K562 (cell line): ENCODE measurements at regions not wholly inside any gene's neighbourhood (a gene's known extent, or its start where the extent isn't known, plus 50 kb on each side); places are given as distances from the start of the nearest gene placed in this dataset.

ENCODE experiments used
- ATAC-seq: fragments of 200-7000 bp; cut with Tn5 transposase; 3 replicates; pipeline ENCODE4 v1.9.1; 2020; ENCODE audit warnings: moderate library complexity
- BruUV-seq: library from RNA; stranded (reverse); fragments of 400-500 nt; replicated peaks from 2 replicates; lab custom pipeline; 2021; lab: Mats Ljungman, UMichigan
- CTCF ChIA-PET: fragments of 300-600 bp; formaldehyde crosslinking; extraction: SDS; loops from one replicate; lab custom pipeline; 2021; ENCODE audit warnings: low intra/inter-chr PET ratio; lab: Yijun Ruan, JAX
- POLR2A ChIA-PET: fragments of 300-600, 350-650 bp; sonication (Branson Sonifier 250); formaldehyde crosslinking; extraction: SDS; loops from one replicate; lab custom pipeline; 2021; ENCODE audit warnings: antibody characterized with exemption, inconsistent platforms; lab: Yijun Ruan, JAX
- DNase-seq, 4 experiments: peaks; one replicate each; pipeline versions ENCODE4 v3.0.0 to v3.0.0-alpha.2; 2011 to 2018; ENCODE audit warnings: low spot score in 3 of 4, mixed read lengths in 3 of 4; ENCODE audit errors: extremely low read depth in 1 of 4
- FAIRE-seq: peaks from 2 replicates; lab custom pipeline; 2011; peaks lifted over from hg19 to GRCh38; lab: Jason Lieb, UNC
- H2AFZ ChIP-seq: 2 replicates; pipeline ENCODE4 v1.6.0; 2011; ENCODE audit warnings: low read depth, low read length, control low read depth, inconsistent platforms
- H3K27ac ChIP-seq: fragments of 200-600 bp; 3 replicates; pipeline ENCODE4 v1.8.0; 2011; ENCODE audit warnings: low read depth, mild to moderate bottlenecking, control low read depth, inconsistent platforms, low read length, moderate library complexity, mixed read lengths; ENCODE audit errors: extremely low read depth
- H3K27me3 ChIP-seq, 2 experiments: fragments of 300-600 bp in 1 of 2; 2 replicates in 1 of 2; 3 replicates in 1 of 2; pipeline versions ENCODE4 v1.6.0 to v1.8.0; 2011; ENCODE audit warnings: inconsistent platforms in 2 of 2, low read length in 2 of 2, mild to moderate bottlenecking in 1 of 2, mixed read lengths in 1 of 2, moderate library complexity in 1 of 2; ENCODE audit not compliant: control insufficient read depth in 2 of 2, insufficient read depth in 2 of 2
- H3K36me3 ChIP-seq: fragments of 300-600 bp; 3 replicates; pipeline ENCODE4 v1.8.0; 2011; ENCODE audit warnings: mild to moderate bottlenecking, low read length, inconsistent platforms; ENCODE audit not compliant: control insufficient read depth, insufficient read depth
- H3K4me1 ChIP-seq, 2 experiments: fragments of 200-600 bp in 1 of 2; replicated peaks in 1 of 2; 2 replicates in 1 of 2; 3 replicates in 1 of 2; pipeline versions ENCODE4 v1.5.1 to v1.8.0; 2011; ENCODE audit warnings: inconsistent platforms in 2 of 2, low read length in 2 of 2, mild to moderate bottlenecking in 1 of 2, mixed read lengths in 1 of 2, moderate library complexity in 1 of 2; ENCODE audit not compliant: control insufficient read depth in 2 of 2, insufficient read depth in 2 of 2
- H3K4me2 ChIP-seq: 2 replicates; pipeline ENCODE4 v1.6.1; 2011; ENCODE audit warnings: low read length, control low read depth, inconsistent platforms, mixed read lengths; ENCODE audit not compliant: insufficient read depth
- H3K4me3 ChIP-seq: fragments of 200-600 bp; sonication (generic), shearing (Covaris generic); 2 replicates; pipeline ENCODE4 v1.5.1; 2016; ENCODE audit warnings: control low read depth, inconsistent platforms
- H3K79me2 ChIP-seq: fragments of 200-600 bp; 3 replicates; pipeline ENCODE4 v1.8.0; 2011; ENCODE audit warnings: low read length, inconsistent platforms; ENCODE audit not compliant: control insufficient read depth, insufficient read depth
- H3K9ac ChIP-seq, 2 experiments: 2 replicates each; pipeline versions ENCODE4 v1.6.0 to v1.6.1; 2011; ENCODE audit warnings: low read depth in 2 of 2, low read length in 2 of 2, control low read depth in 1 of 2, inconsistent platforms in 1 of 2, mild to moderate bottlenecking in 1 of 2, mixed read lengths in 1 of 2; ENCODE audit not compliant: insufficient read depth in 1 of 2
- H3K9me1 ChIP-seq: one replicate; pipeline ENCODE4 v1.6.0; 2011; ENCODE audit warnings: inconsistent platforms, mild to moderate bottlenecking, low read length, moderate library complexity; ENCODE audit not compliant: control insufficient read depth, insufficient read depth
- H3K9me3 ChIP-seq: replicated peaks from 2 replicates; pipeline ENCODE4 v1.5.1; 2011; ENCODE audit warnings: low read depth, low read length, inconsistent platforms; ENCODE audit not compliant: control insufficient read depth, insufficient read depth
- H4K20me1 ChIP-seq: replicated peaks from 2 replicates; pipeline ENCODE4 v1.6.1; 2011; ENCODE audit warnings: low read length, inconsistent platforms, mixed read lengths; ENCODE audit not compliant: control insufficient read depth, insufficient read depth
- EHMT2 ChIP-seq: fragments of 450-650 bp; IDR thresholded peaks from 2 replicates; pipeline ENCODE4 v1.6.1; 2018; ENCODE audit warnings: antibody characterized with exemption
- FOXK1 ChIP-seq: sonication (generic); formaldehyde crosslinking; IDR thresholded peaks from 2 replicates; pipeline ENCODE4 v1.8.0; 2022; ENCODE audit warnings: missing genetic modification reagents, mild to moderate bottlenecking, borderline replicate concordance
- KLF10 ChIP-seq: fragments of 250-450 bp; sonication (Bioruptor Pico); IDR thresholded peaks from 2 replicates; pipeline ENCODE4 v1.6.1; 2021; ENCODE audit warnings: matching md5 sums
- MTA2 ChIP-seq: fragments of 450-650 bp; IDR thresholded peaks from 2 replicates; pipeline ENCODE4 v1.6.1; 2016; ENCODE audit warnings: low read depth
- SMC3 ChIP-seq: conservative IDR thresholded peaks from 2 replicates; pipeline ENCODE4 v1.6.1; 2011; ENCODE audit warnings: low read depth, low read length, improper control_type of control experiment; ENCODE audit not compliant: insufficient read depth
- U2AF2 ChIP-seq: fragments of 200-400 bp; formaldehyde crosslinking; optimal IDR thresholded peaks from 2 replicates; pipeline ENCODE3; 2017; ENCODE audit warnings: low read depth, mild to moderate bottlenecking, low read length
- WGBS: fragments of 100-300 bp; shearing (Covaris generic); methylation state at CpG from one replicate; pipeline ENCODE4 v1.1.6; 2016; ENCODE audit warnings: low coverage, mixed read lengths; ENCODE audit not compliant: insufficient coverage; ENCODE audit errors: missing lambda C conversion rate; 5-methylcytosine and 5-hydroxymethylcytosine counted together
- in situ Hi-C: fragments of 300-500 bp; cut with MboI; formaldehyde crosslinking; loops from 4 replicates; pipeline ENCODE4 v1.15.0; 2018; ENCODE audit warnings: inconsistent platforms, mixed read lengths
- intact Hi-C: fragments of 100-400 bp; cut with micrococcal nuclease; formaldehyde crosslinking; loops from 2 replicates; pipeline ENCODE4 v1.14.2; 2022
- TF ChIP-seq, protein P1 (sequence below): sonication (generic); formaldehyde crosslinking; IDR thresholded peaks from 2 replicates; pipeline ENCODE4 v1.8.1; 2023; ENCODE audit warnings: mild to moderate bottlenecking, missing genetic modification reagents

DNA sequence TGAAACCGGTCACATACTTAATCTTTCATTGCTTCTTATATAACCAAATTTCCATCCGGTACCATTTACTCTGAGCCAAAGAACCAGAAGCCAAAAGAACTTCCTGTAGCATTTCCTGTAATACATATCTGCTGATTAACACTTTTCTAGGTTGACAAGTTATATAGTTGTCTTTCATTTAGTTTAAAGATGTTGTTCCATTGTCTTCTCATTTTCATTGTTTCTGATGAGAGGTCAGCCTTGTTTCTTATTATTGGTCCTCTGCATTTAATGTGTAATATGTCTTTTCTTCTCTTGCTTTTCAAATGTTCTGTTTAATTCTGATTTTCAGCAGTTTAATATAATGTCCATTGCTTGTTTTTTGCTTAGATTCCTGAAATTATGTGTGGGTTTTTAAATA lies 214.5 kb upstream of the CCN2 start (continued):
- no peak for TF ChIP-seq MTA2
- no peak for TF ChIP-seq FOXK1 (CRISPR knock-in tag)
- TF ChIP-seq KLF10 (CRISPR knock-in tag), result no peak
- TF ChIP-seq EHMT2, result no peak

- H3K27me3 ChIP-seq, result no peaks in the 10 kb centered on the region
- H4K20me1 ChIP-seq, result no peaks in the 10 kb centered on the region
- TF ChIP-seq SMC3 (no peak), U2AF2 (no peak)
- TF ChIP-seq, protein P1, sequence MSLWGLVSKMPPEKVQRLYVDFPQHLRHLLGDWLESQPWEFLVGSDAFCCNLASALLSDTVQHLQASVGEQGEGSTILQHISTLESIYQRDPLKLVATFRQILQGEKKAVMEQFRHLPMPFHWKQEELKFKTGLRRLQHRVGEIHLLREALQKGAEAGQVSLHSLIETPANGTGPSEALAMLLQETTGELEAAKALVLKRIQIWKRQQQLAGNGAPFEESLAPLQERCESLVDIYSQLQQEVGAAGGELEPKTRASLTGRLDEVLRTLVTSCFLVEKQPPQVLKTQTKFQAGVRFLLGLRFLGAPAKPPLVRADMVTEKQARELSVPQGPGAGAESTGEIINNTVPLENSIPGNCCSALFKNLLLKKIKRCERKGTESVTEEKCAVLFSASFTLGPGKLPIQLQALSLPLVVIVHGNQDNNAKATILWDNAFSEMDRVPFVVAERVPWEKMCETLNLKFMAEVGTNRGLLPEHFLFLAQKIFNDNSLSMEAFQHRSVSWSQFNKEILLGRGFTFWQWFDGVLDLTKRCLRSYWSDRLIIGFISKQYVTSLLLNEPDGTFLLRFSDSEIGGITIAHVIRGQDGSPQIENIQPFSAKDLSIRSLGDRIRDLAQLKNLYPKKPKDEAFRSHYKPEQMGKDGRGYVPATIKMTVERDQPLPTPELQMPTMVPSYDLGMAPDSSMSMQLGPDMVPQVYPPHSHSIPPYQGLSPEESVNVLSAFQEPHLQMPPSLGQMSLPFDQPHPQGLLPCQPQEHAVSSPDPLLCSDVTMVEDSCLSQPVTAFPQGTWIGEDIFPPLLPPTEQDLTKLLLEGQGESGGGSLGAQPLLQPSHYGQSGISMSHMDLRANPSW, result no peak
- FAIRE-seq (no peak), ATAC-seq (no peak), DNase-seq (no peak)
- no peak overlapping the region for H3K4me3 ChIP-seq
- no peak overlapping the region for H3K27ac ChIP-seq
- intact Hi-C loops, result no loop called here
- no peak overlapping the region for H3K4me2 ChIP-seq
- POLR2A ChIA-PET, result no interaction called here
- CTCF ChIA-PET, result no interaction called here
- H3K9me3 ChIP-seq, result no peaks in the 10 kb centered on the region
- in situ Hi-C loops, result no loop called here
- H3K79me2 ChIP-seq, result no peaks in the 10 kb centered on the region
- H3K9me1 ChIP-seq, result no peaks in the 10 kb centered on the region
- WGBS, result 0% methylated on average over 3 of the region's 3 CpGs
- H3K9ac ChIP-seq, result no peak overlapping the region
- no peak overlapping the region for H2AFZ ChIP-seq
- BruUV-seq, result no TSS peak
- H3K4me1 ChIP-seq, result no peaks in the 10 kb centered on the region
- no peaks in the 10 kb centered on the region for H3K36me3 ChIP-seq
These were observed 210.1 kb upstream of the CCN2 start for GRCh38 chr6:132161283-132161682.
